ENCODE measurements at regions not wholly inside any gene's neighbourhood (a gene's known extent, or its start where the extent isn't known, plus 50 kb on each side); places are given as distances from the start of the nearest gene placed in this dataset.

GRCh38 chr13:100895651-100896050, 221.1 kb upstream of the TMTC4 start:
- H3K36me3 ChIP-seq (ENCODE audit: control insufficient read depth in 4 of 4, insufficient read depth in 3 of 4, low read depth in 1 of 4, low read length in 3 of 4) = no peaks in the 10 kb centered on the region
- no peaks in the 10 kb centered on the region for H3K9me3 ChIP-seq (ENCODE audit: control insufficient read depth in 4 of 4, low read length in 3 of 4)
- H3K4me1 ChIP-seq (ENCODE audit: control insufficient read depth in 4 of 4, insufficient read depth in 4 of 4, low read length in 3 of 4) = no peaks in the 10 kb centered on the region
- no peak overlapping the region for H3K27ac ChIP-seq (ENCODE audit: low read depth in 1 of 2, low read length in 2 of 2)
- WGBS = 64% methylated on average over 2 of the region's 2 CpGs
- no peaks in the 10 kb centered on the region for H3K27me3 ChIP-seq (ENCODE audit: control insufficient read depth in 4 of 4, insufficient read depth in 4 of 4, low read length in 3 of 4)
- no peak for DNase-seq (ENCODE audit: low spot score)
- TF ChIP-seq FOXA1 (IDR thresholded peaks at IDR 0.05) = no peak
- TF ChIP-seq ATF3 (IDR thresholded peaks at IDR 0.05) = no peak
- no peak for TF ChIP-seq NR2F2 (IDR thresholded peaks at IDR 0.05)
- no peak for TF ChIP-seq FOXA2 (IDR thresholded peaks at IDR 0.05)
- no peak for TF ChIP-seq MAX (IDR thresholded peaks at IDR 0.05)
- no peak for TF ChIP-seq HNF4G (IDR thresholded peaks at IDR 0.05)
- TF ChIP-seq EGR1 (IDR thresholded peaks at IDR 0.05; ENCODE audit: low read depth in 2 of 2) = no peak
- TF ChIP-seq SP1 (IDR thresholded peaks at IDR 0.05) = no peak
- TF ChIP-seq RXRA (IDR thresholded peaks at IDR 0.05) = no peak
- TF ChIP-seq JUND (IDR thresholded peaks at IDR 0.05) = no peak
- no peak for TF ChIP-seq REST (IDR thresholded peaks at IDR 0.05)
- no peak for TF ChIP-seq YY1 (IDR thresholded peaks at IDR 0.05)
- TF ChIP-seq RAD21 (IDR thresholded peaks at IDR 0.05) = no peak
- no peak for TF ChIP-seq HNF4A (conservative IDR thresholded peaks at IDR 0.05)
- no peak for TF ChIP-seq TAF1 (conservative IDR thresholded peaks at IDR 0.05)
- TF ChIP-seq CTCF (IDR thresholded peaks at IDR 0.05; ENCODE audit: low read depth, low read length, missing input control) = no peak
- no peak for TF ChIP-seq ZBTB33 (IDR thresholded peaks at IDR 0.05)
- TF ChIP-seq GABPA (IDR thresholded peaks at IDR 0.05 in 1 of 2, conservative IDR thresholded peaks at IDR 0.05 in 1 of 2) = no peak
- H3K9ac ChIP-seq (ENCODE audit: low read depth in 1 of 2, low read length in 2 of 2) = no peak overlapping the region
- no peak overlapping the region for H3K4me3 ChIP-seq (ENCODE audit: low read depth in 1 of 3, low read length in 3 of 3)

Data from liver (tissue), 8 donors.